GM18519 (cell line): ENCODE measurements at regions not wholly inside any gene's neighbourhood (a gene's known extent, or its start where the extent isn't known, plus 50 kb on each side); places are given as distances from the start of the nearest gene placed in this dataset.

Experiments used
- ATAC-seq: cut with Tn5 transposase; IDR thresholded peaks from one replicate; pipeline ENCODE4 v1.9.1; 2021; ENCODE audit warnings: mild to moderate bottlenecking, moderate library complexity; ENCODE audit not compliant: unreplicated experiment, low FRiP score

- no peak for ATAC-seq
Observed at GRCh38 chr12:43126652-43127375, 425.2 kb downstream of the ADAMTS20 start.

- ATAC-seq, result no peak
Observed at GRCh38 chr12:43123461-43123860, 428.5 kb downstream of the ADAMTS20 start.

- ATAC-seq, result no peak
Observed at GRCh38 chr12:43120150-43120549, 431.9 kb downstream of the ADAMTS20 start.

- ATAC-seq, result no peak
Observed at GRCh38 chr12:43118881-43119280, 433.1 kb downstream of the ADAMTS20 start.

- no peak for ATAC-seq
Observed at GRCh38 chr12:43118234-43118633, 433.8 kb downstream of the ADAMTS20 start.

- ATAC-seq, result no peak
Observed at GRCh38 chr12:43117226-43117930, 434.6 kb downstream of the ADAMTS20 start.

GRCh38 chr12:43115441-43116160 is 436.4 kb downstream of the ADAMTS20 start:
- no peak for ATAC-seq

GRCh38 chr12:43114316-43114715 is 437.7 kb downstream of the ADAMTS20 start:
- ATAC-seq, result no peak

- no peak for ATAC-seq
Observed at GRCh38 chr12:43113616-43114015, 438.4 kb downstream of the ADAMTS20 start.

GRCh38 chr12:43113135-43113534 is 438.9 kb downstream of the ADAMTS20 start:
- ATAC-seq, result peak; percentile 69

GRCh38 chr12:43112101-43112920 is 439.7 kb downstream of the ADAMTS20 start:
- no peak for ATAC-seq

- no peak for ATAC-seq
Observed at GRCh38 chr12:43111608-43112007, 440.4 kb downstream of the ADAMTS20 start.

GRCh38 chr12:43109631-43110345 is 442.2 kb downstream of the ADAMTS20 start:
- no peak for ATAC-seq

- no peak for ATAC-seq
Observed at GRCh38 chr12:43108656-43109055, 443.3 kb downstream of the ADAMTS20 start.

GRCh38 chr12:43107026-43107775 is 444.8 kb downstream of the ADAMTS20 start:
- no peak for ATAC-seq

- no peak for ATAC-seq
Observed at GRCh38 chr12:43106355-43106754, 445.6 kb downstream of the ADAMTS20 start.

GRCh38 chr12:43105426-43105981 is 446.5 kb downstream of the ADAMTS20 start:
- ATAC-seq, result no peak

- ATAC-seq, result no peak
Observed at GRCh38 chr12:43104494-43104893, 447.5 kb downstream of the ADAMTS20 start.

- ATAC-seq, result no peak
Observed at GRCh38 chr12:43103866-43104265, 448.1 kb downstream of the ADAMTS20 start.
